Body of pancreas (tissue), 4 donors: ENCODE measurements at regions not wholly inside any gene's neighbourhood (a gene's known extent, or its start where the extent isn't known, plus 50 kb on each side); places are given as distances from the start of the nearest gene placed in this dataset.
"Not testable (repeated sequence)": the region's sequence is repeated elsewhere in the genome, so short reads cannot be mapped to it uniquely, and the experiment has no call there.

ENCODE experiments used
- CTCF ChIP-seq, 7 experiments: fragments of 450-650 bp in 4 of 7; fragments of 200-600 bp in 3 of 7; sonication (generic) in 3 of 7; IDR thresholded peaks; one replicate each; pipeline ENCODE4 v1.5.1; 2016 to 2019; ENCODE audit warnings: antibody characterized with exemption in 7 of 7
- POLR2A ChIP-seq, 3 donors: fragments of 450-650 bp; IDR thresholded peaks; one replicate each; pipeline ENCODE4 v1.6.1; 2016; ENCODE audit warnings: antibody characterized with exemption in 3 of 3, mild to moderate bottlenecking in 2 of 3

- TF ChIP-seq POLR2A, CTCF (IDR thresholded peaks at IDR 0.05): not testable (repeated sequence)
These were observed 86.3 kb upstream of the BTG1 start for GRCh38 chr12:92231945-92232344.
